ENCODE measurements at regions not wholly inside any gene's neighbourhood (a gene's known extent, or its start where the extent isn't known, plus 50 kb on each side); places are given as distances from the start of the nearest gene placed in this dataset.

- DNase-seq, result no peak
- TF ChIP-seq CTCF (IDR thresholded peaks at IDR 0.05), result no peak
- Histone ChIP-seq H3K4me3 (no peak overlapping the region), H3K9me3 (no peaks in the 10 kb centered on the region), H3K36me3 (ENCODE audit: low read depth) (no peaks in the 10 kb centered on the region), H3K4me1 (ENCODE audit: low read depth) (no peaks in the 10 kb centered on the region)
- ATAC-seq, result peak; percentile 18
- intact Hi-C loops (cut with DNase I, micrococcal nuclease), result no loop called here
Measured at GRCh38 chr7:26459540-26460193, 168.0 kb downstream of the SNX10 start.

- H3K9me3 ChIP-seq, result no peaks in the 10 kb centered on the region
- no peak for TF ChIP-seq CTCF (IDR thresholded peaks at IDR 0.05)
- no peak overlapping the region for H3K4me3 ChIP-seq
- no peaks in the 10 kb centered on the region for H3K4me1 ChIP-seq (ENCODE audit: low read depth)
- ATAC-seq, result peak; percentile 15
- DNase-seq, result no peak
- intact Hi-C loops (cut with DNase I, micrococcal nuclease), result no loop called here
- H3K36me3 ChIP-seq (ENCODE audit: low read depth), result no peaks in the 10 kb centered on the region
Measured at GRCh38 chr7:26460351-26461085, 168.9 kb downstream of the SNX10 start.

- Histone ChIP-seq H3K36me3 (ENCODE audit: low read depth) (no peaks in the 10 kb centered on the region), H3K9me3 (no peaks in the 10 kb centered on the region), H3K4me3 (no peak overlapping the region), H3K4me1 (ENCODE audit: low read depth) (no peaks in the 10 kb centered on the region)
- intact Hi-C loops (cut with DNase I, micrococcal nuclease), result no loop called here
- ATAC-seq (no peak), DNase-seq (no peak)
- no peak for TF ChIP-seq CTCF (IDR thresholded peaks at IDR 0.05)
Measured at GRCh38 chr7:26461518-26461917, 169.9 kb downstream of the SNX10 start.

- H3K4me1 ChIP-seq (ENCODE audit: low read depth), result no peaks in the 10 kb centered on the region
- no peak for TF ChIP-seq CTCF (IDR thresholded peaks at IDR 0.05)
- intact Hi-C loops (cut with DNase I, micrococcal nuclease), result no loop called here
- no peak overlapping the region for H3K4me3 ChIP-seq
- no peaks in the 10 kb centered on the region for H3K9me3 ChIP-seq
- ATAC-seq (no peak), DNase-seq (no peak)
- no peaks in the 10 kb centered on the region for H3K36me3 ChIP-seq (ENCODE audit: low read depth)
Measured at GRCh38 chr7:26466007-26466406, 174.3 kb downstream of the SNX10 start.

- Histone ChIP-seq H3K4me1 (ENCODE audit: low read depth) (no peaks in the 10 kb centered on the region), H3K4me3 (no peak overlapping the region), H3K9me3 (no peaks in the 10 kb centered on the region), H3K36me3 (ENCODE audit: low read depth) (no peaks in the 10 kb centered on the region)
- intact Hi-C loops (cut with DNase I, micrococcal nuclease), result no loop called here
- DNase-seq (no peak), ATAC-seq (no peak)
- no peak for TF ChIP-seq CTCF (IDR thresholded peaks at IDR 0.05)
Measured at GRCh38 chr7:26467104-26467503, 175.4 kb downstream of the SNX10 start.
